ENCODE measurements at regions not wholly inside any gene's neighbourhood (a gene's known extent, or its start where the extent isn't known, plus 50 kb on each side); places are given as distances from the start of the nearest gene placed in this dataset.
"Not testable (repeated sequence)": the region's sequence is repeated elsewhere in the genome, so short reads cannot be mapped to it uniquely, and the experiment has no call there.

- DNase-seq = no peak
Measured at GRCh38 chr15:37416103-37416502, 315.8 kb upstream of the MEIS2 start.

- no peak for DNase-seq
Measured at GRCh38 chr15:37425541-37425940, 325.2 kb upstream of the MEIS2 start.

DNA sequence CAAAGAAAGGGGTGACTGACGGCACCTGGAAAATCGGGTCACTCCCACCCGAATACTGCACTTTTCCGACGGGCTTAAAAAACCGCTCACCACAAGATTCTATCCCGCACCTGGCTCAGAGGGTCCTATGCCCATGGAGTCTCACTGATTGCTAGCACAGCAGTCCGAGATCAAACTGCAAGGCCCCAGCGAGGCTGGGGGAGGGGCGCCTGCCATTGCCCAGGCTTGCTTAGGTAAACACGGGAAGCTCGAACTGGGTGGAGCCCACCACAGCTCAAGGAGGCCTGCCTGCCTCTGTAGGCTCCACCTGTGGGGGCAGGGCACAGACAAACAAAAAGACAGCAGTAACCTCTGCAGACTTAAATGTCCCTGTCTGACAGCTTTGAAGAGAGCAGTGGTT, 327.0 kb upstream of the MEIS2 start:
- not testable (repeated sequence) for DNase-seq

DNA sequence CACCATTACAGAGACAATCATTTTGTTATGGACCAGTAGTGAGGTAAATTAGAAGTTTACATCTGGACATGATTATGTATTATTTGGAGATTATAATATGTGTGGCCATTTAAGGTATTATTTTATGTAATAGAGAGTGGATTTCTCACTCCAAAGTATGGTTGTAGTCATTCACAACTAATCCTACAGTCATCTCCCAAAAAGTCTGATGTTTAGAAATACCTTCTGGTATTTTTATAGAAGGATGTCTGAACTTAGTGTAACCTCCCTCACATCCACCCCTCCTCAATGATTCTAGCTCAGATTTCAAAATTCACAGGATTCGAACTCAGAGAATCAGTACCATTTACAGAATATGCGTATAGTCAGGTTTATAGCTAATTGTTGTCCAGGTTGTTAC, 346.6 kb upstream of the MEIS2 start:
- no peak for DNase-seq

DNA sequence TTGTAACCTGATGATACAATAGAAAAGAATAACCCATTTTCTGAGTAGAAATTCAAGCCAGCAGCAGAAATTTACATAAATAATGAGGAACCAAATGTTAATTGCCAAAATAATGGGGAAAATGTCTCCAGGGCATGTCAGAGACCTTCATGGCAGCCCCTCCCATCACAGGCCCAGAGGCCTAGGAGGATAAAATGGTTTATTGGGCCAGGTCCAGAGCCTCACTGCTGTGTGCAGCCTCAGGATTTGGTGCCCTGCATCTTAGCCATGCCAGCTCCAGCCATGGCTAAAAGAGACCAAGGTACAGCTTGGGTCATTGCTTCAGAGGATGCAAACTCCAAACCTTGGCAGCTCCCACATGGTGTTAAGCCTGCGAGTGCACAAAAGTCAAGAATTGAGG, 352.1 kb upstream of the MEIS2 start:
- DNase-seq = no peak

GRCh38 chr15:37480482-37480881, 380.1 kb upstream of the MEIS2 start:
- no peak for DNase-seq

DNA sequence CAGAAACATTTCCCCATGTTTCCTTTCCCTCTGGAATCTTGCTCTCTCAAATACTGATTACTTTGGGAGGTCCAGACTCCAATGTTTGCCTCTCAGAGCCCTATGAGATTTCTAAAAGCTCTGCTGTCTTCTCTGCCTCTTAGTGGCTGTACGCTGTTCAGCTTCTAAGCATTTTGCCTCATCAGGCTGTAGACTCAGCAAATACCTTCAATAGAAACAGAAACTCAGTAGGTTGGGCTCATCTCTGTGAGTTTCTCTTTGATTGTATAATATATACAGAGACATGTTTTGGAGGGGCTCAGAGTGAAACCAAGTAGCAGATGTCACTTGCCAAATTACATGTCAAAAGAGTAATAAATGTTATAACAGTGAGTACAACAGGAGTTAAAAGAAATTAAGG, 380.8 kb upstream of the MEIS2 start:
- DNase-seq = no peak

GRCh38 chr15:37483779-37484178, 383.4 kb upstream of the MEIS2 start:
- DNase-seq = no peak

DNA sequence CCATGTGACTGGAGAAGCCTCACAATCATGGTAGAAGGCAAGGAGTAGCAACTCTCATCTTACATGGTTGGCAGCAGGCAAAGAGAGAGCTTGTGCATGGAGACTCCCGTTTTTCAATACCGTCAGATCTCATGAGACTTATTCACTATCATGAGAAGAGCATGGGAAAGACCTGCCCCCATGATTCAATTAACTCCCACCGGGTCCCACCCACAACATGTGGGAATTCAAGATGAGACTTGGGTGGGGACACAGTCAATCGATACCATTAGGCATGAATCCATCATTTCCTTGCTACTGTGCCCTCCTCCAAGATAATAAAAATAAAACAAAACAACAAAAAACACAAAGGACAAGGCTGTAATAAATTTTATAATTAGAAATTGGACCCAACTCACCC, 384.7 kb upstream of the MEIS2 start:
- no peak for DNase-seq

DNA sequence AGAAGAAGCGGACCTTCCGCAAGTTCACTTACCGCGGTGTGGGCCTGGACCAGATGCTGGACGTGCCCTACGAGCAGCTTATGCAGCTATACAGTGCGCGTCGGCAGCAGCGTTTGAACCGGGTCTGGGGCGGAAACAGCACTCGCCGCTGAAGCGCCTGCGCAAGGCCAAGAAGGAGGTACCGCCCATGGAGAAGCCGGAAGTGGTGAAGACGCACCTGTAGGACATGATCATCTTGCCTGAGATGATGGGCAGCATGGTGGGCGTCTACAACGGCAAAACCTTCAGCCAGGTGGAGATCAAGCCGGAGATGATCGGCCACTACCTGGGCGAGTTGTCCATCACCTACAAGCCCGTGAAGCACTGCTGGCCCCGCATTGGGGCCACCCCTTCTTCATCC, 390.4 kb upstream of the MEIS2 start:
- no peak for DNase-seq

- DNase-seq = no peak
Measured at GRCh38 chr15:37516621-37517020, 416.3 kb upstream of the MEIS2 start.

DNA sequence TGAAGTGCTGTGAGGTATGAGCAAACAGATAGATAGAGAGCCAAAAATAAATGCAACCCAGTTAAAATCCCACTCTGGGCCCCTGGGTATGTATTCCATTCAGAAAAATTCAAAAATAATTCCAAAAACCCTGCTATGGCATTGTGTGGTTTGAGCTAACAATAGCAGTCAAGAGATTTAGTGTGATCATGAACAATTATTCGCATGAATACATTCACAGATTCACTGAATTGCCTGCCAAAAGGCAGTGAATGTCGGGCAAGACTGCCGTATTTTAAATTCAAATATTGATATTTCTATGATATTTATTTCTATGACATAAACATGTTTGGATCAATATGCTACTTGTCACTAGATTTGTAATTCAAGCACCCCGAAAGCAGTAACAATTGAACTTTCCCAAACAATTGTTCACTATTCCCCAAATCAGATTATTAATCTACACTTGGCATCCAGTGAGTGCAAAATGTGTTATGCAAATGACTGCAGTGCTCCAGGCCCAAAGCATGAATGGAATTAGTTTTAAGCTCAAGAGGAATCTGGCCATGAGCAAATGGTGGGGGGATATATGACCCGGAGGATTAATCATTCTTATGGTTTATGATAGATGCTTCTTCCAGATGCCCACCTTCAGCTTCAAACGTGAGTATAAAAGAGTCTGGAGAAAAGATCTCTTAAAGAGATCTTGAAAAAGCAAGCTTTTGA, 417.0 kb upstream of the MEIS2 start:
- no peak for DNase-seq

DNA sequence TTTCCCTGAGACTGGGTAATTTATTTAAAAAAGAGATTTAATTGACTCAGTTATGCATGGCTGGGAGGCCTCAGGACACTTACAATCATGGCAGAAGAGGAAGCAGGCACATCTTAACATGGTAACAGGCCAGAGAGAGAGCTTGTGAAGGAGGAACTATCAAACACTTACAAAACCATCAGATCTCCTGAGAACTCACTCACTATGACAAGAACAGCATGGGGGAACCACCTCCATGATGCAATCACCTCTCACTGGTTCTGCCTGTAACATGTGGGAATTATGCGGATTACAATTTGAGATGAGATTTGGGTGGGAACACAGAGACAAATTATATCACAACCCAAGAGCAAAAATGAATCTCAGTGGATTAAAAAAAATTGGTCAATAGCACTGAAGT, 416.0 kb upstream of the TMCO5A start:
- DNase-seq = no peak

- no peak for DNase-seq
Measured at GRCh38 chr15:37520026-37520425, 414.4 kb upstream of the TMCO5A start.

DNA sequence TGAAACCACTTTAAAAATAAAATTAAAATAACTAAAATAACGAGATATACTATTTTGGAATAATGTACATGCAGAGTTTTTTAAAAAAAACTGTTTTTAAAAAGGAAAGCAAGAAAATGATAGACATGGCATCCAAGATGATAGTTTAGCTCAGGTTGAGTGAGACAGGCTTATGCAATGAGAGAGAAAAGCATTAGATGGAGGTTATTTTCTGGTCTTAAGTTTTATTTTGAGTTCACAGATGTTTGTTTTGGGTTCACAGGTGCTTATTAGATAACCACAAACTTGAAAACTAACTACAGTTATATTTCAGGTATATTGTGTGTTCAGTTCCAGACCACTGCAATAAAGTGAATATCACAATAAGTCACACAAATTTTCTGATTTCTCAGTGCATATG, 413.6 kb upstream of the TMCO5A start:
- no peak for DNase-seq

DNA sequence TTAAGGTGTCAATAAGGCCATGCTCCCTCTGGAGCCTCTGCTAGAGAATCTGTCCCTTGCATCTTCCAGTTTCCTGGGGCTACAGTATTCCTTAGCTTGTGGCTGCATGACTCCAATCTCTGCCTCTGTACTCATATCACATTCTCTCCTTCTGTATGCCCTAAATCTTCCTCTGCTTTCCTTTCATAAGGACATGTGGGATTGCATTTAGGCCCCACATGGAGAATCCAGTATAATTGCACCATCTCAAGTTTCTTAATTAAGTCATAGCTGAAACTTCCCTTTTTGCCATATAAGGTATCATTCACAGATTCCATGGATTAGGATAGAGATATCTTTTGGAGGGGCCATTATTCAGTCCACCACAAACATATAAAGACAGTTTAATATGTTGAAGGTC, 409.8 kb upstream of the TMCO5A start:
- no peak for DNase-seq

DNA sequence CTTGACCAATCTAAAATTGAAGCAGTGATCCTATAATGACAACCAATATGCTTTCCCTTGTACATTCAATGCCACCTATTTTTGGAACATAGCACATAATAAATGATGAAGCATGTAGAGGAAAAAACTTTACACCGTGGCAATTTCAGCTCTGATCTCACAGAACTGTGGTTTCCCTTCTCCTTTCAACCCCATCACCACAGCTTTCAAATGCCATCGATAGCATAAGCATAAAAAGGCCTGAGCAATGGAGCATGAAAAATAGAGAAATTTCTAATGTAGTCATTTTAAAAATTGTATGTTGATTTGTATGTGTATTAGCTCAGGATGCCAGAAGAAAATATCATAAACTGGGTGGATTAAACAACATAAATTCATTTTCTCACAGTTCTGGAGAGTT, 406.0 kb upstream of the TMCO5A start:
- DNase-seq = no peak

- no peak for DNase-seq
Measured at GRCh38 chr15:37536967-37537605, 397.4 kb upstream of the TMCO5A start.

GRCh38 chr15:37537802-37538201, 396.6 kb upstream of the TMCO5A start:
- DNase-seq = no peak

DNA sequence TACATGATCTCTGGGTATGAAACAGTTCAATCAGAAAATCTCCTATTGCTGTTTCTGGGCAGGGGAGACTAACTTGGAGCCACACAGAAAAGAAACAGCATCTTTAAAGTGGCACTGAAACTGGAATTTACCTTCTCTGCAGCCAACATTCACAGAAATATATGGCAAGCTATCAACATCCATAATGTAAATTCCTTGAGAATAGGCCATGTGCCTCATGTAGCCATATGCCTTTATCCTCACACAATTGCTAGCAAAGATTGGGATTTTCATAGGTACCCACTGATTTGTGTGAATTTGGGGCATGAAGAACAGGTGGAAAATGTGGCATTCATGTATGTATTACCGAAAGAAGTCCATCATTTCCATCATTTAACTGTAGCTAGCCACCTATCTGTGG, 386.3 kb upstream of the TMCO5A start:
- no peak for DNase-seq

DNA sequence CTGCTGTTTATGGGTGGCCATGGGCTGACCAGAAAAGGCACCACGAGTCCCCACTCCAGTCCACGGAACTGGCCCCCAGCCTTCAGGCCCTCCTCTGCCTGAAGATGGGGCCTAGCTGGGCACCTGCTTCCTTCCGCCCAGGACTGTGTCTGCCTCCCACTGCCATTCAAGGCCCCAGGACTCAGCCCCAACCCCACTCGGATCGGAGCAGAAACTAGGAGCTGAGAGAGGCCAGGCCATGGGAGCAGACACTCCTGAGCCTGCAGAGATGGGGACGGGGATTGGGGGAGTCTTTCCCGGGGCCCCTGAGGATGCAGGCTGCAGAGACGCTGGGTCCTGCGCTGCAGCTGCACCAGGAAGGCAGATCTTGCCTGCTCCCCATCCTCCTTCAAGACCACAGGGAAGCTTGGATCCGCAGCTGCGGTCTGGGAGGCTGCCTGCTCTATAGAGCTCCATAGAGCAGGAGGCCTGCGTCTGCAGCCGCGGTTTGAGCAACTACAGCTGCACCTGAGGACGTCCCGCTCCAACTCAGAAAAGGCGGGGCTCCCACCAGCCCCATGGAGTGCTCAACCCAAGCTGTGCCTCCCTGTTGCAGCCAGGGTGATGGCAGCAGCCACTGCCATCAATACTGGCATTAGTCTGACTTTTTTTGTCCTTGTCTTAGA, 383.9 kb upstream of the TMCO5A start:
- DNase-seq = no peak

DNA sequence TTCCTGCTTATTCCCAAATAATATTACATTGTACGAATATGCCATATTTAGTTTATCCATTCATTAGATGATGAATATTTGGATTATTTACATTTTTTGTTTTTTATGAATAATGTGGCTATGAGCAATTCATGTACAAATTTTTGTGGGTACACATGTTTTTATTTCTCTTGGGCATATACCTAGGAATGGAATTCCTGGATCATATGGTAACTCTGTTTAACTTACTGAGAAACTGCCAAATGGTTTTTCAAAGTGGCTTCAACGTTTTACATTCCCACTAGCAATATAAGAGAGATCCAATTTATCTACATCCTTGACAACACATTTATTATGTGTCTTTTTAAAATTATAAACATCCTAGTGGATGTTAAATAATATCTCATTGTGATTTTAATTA, 362.0 kb upstream of the TMCO5A start:
- no peak for DNase-seq

DNA sequence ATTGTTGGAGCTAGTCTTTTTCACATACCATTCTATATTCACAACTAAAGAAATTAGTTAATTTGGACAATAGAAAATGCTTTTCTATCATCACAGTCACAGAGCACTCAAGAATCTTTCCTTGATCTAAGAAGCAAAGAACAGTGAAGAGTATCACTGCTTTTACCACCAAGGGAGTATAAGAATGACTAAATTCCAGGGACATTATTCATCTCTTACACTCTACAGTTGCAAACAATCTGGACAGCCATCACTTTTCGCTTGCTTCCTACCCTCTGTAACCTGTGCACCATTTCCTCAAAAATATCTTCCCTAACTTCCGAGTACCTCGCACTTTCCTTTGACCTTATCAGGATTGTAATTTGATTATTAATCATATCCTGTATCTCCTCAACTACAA, 359.5 kb upstream of the TMCO5A start:
- DNase-seq = no peak

- no peak for DNase-seq
Measured at GRCh38 chr15:37576952-37577351, 357.5 kb upstream of the TMCO5A start.

Data from renal pelvis (tissue), 1 donor.